Skeletal muscle satellite cell (primary cell): ENCODE measurements at regions not wholly inside any gene's neighbourhood (a gene's known extent, or its start where the extent isn't known, plus 50 kb on each side); places are given as distances from the start of the nearest gene placed in this dataset.
"Not testable (repeated sequence)": the region's sequence is repeated elsewhere in the genome, so short reads cannot be mapped to it uniquely, and the experiment has no call there.

Experiments
- H3K27me3 ChIP-seq: 2 replicates; pipeline ENCODE4 v1.7.0; 2013; ENCODE audit warnings: low read length; ENCODE audit not compliant: control insufficient read depth, insufficient read depth
- H3K36me3 ChIP-seq: 2 replicates; pipeline ENCODE4 v1.7.0; 2013; ENCODE audit warnings: mild to moderate bottlenecking, control low read depth, low read length; ENCODE audit not compliant: insufficient read depth
- H3K4me1 ChIP-seq: 2 replicates; pipeline ENCODE4 v1.7.0; 2013; ENCODE audit warnings: low read length; ENCODE audit not compliant: control insufficient read depth, insufficient read depth
- H3K4me2 ChIP-seq: 2 replicates; pipeline ENCODE4 v1.7.0; 2013; ENCODE audit warnings: mild to moderate bottlenecking, low read length
- H3K4me3 ChIP-seq: 2 replicates; pipeline ENCODE4 v1.7.0; 2013; ENCODE audit warnings: low read length
- H3K9ac ChIP-seq: 2 replicates; pipeline ENCODE4 v1.7.0; 2013; ENCODE audit warnings: mild to moderate bottlenecking, low read depth, low read length, moderate library complexity
- H3K9me3 ChIP-seq: replicated peaks from 2 replicates; pipeline ENCODE4 v1.7.0; 2013; ENCODE audit warnings: mild to moderate bottlenecking, control low read depth, low read length

DNA sequence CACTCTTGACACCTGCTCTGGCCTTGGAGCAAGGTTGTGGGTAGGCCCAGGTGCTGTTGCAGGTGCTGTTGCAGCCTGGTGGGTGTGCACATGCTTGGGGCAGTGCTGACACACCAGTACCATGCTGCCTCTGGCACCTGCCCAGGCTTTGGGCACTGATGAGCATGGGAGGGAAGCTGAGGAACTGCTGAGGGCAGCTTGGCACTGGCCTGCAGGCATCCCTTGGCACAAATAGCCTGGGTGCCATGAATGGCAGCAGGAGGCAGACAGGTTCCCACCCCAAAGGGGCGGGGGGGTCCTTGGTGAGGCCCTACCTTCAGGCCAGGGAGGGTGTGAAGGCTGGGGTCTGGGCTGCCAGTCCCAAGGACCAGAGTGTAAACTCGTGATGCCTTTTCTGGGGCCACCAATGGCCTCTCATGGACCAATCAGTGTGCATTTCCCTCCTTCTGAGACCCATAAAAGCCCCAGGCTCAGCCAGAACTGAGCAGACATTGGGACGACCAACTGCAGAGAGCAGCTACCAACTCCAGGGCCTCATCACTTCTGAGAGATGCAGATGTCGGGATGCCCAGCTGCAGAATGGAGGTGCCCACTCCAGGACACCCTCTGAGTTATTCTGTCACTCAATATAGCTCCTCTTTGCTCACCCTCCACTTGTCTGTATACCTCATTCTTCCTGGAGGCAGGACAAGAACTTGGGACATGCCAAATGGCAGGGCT lies 547.4 kb downstream of the ZWINT start:
- H3K4me3 ChIP-seq, result no peak overlapping the region
- H3K4me2 ChIP-seq, result no peak overlapping the region
- no peaks in the 10 kb centered on the region for H3K27me3 ChIP-seq
- no peaks in the 10 kb centered on the region for H3K4me1 ChIP-seq
- no peaks in the 10 kb centered on the region for H3K9me3 ChIP-seq
- no peak overlapping the region for H3K9ac ChIP-seq
- H3K36me3 ChIP-seq, result no peaks in the 10 kb centered on the region

DNA sequence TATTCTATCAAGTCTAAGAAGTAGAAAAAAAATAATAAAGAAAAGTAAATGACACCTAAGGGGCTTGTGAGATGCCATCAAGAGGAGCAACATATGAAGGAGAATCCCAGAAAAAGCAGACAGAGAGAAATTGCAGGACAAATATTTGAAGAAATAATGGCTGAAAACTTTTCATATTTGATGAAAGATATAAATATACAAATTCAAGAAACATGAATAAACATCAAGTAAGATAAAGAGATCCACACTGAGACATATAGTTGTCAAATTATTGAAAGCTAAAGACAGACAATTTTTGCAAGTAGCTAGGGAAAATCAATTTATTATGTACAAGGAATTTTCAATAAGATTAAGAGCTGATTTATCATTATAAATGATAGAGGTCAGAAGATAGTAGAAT lies 558.0 kb downstream of the ZWINT start:
- Histone ChIP-seq H3K4me2 (no peak overlapping the region), H3K9ac (no peak overlapping the region), H3K9me3 (no peaks in the 10 kb centered on the region), H3K4me1 (no peaks in the 10 kb centered on the region), H3K36me3 (no peaks in the 10 kb centered on the region), H3K27me3 (no peaks in the 10 kb centered on the region), H3K4me3 (no peak overlapping the region)

DNA sequence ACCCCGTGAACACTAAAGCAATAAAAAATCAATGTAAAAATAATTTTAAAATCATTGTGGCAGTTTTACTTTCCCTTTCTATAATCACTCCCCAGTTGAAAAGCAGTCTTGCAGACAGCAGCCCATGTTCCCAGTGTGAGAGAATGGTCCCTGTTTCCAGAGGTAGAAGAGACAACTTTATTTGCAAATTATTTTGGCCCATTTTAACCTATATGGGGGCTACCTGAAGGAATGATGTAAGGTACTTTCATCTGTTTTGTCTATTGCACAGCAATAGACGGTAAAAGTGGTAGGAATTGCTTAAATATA lies 559.8 kb downstream of the ZWINT start:
- Histone ChIP-seq H3K27me3 (no peaks in the 10 kb centered on the region), H3K4me1 (no peaks in the 10 kb centered on the region), H3K9me3 (no peaks in the 10 kb centered on the region), H3K4me3 (no peak overlapping the region), H3K9ac (no peak overlapping the region), H3K4me2 (no peak overlapping the region), H3K36me3 (no peaks in the 10 kb centered on the region)

DNA sequence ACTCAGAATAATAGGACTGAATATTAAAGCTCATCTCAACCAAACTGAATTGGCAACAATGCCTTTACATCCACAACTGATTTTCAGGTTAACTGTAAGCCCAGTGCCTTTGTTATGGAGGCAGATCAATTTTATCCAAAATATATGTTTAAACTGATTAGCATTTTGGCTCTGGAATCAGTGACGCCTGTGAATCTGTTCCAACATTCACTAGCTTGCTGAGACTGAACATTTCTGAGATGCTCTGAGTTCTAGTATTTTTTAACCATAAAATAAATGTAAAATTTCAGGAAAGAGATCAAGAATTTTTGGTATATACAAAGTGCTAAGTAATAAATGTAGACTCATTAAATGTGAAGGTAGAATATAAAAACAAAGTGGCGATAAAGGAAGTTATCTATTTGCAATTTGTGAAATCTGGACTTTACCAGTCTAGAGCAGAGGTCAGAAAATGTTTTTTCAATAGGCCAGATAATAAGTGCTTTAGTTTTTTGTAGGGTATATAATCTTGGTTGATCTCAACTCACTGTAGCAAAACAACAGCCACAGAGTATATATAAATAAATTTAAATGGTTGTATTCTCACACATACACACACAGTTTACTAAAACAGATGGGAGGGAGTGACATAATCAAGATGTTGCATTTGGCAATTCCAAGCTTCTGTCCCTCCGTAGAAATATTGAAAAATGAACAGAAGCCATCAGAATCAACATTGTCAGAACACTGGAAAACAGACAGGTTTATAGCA lies 560.3 kb downstream of the ZWINT start:
- Histone ChIP-seq H3K9me3 (no peaks in the 10 kb centered on the region), H3K27me3 (no peaks in the 10 kb centered on the region), H3K36me3 (no peaks in the 10 kb centered on the region), H3K9ac (no peak overlapping the region), H3K4me1 (no peaks in the 10 kb centered on the region), H3K4me3 (no peak overlapping the region), H3K4me2 (no peak overlapping the region)

DNA sequence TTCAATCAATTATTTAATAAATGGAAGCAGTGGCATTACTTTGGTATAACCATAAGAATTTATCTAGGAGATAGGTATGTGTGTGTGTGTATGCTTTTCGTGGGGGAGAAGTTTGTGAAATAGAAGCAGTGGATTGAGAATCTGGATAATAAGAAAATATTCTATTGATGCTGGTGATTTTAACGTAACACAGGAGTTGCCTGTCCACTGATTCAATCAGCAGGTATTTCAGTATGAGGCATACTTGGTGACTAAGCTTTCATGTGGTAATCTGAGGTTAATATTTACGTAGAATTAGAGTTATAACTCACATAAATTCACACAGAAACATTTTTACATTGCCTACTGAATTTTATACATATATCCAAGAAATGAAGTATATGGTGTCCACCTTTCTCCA lies 568.0 kb downstream of the ZWINT start:
- H3K27me3 ChIP-seq, result no peaks in the 10 kb centered on the region
- no peak overlapping the region for H3K9ac ChIP-seq
- H3K4me1 ChIP-seq, result no peaks in the 10 kb centered on the region
- no peaks in the 10 kb centered on the region for H3K9me3 ChIP-seq
- H3K4me2 ChIP-seq, result no peak overlapping the region
- H3K4me3 ChIP-seq, result no peak overlapping the region
- no peaks in the 10 kb centered on the region for H3K36me3 ChIP-seq

DNA sequence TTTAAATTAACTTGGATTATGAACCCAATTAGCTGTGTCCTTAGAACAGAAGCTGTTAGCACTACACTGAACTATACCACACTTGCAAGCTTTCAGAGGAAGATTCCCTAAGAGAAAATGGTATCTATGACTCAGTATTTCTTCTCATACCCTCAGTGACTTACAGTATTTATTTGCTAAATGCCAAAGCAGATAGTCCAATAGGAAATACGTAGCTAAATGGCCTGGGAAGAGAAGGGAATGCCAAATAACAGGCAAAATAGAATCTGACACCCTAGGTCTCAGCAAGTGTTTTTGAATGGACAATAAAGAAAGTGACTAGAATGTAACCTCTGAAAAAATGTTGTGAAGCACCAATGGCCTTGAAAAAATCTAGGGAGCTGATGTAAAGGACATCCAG lies 570.8 kb downstream of the ZWINT start:
- not testable (repeated sequence) for H3K9me3 ChIP-seq, H3K4me2 ChIP-seq, H3K27me3 ChIP-seq, H3K36me3 ChIP-seq, H3K4me3 ChIP-seq, H3K9ac ChIP-seq, H3K4me1 ChIP-seq

DNA sequence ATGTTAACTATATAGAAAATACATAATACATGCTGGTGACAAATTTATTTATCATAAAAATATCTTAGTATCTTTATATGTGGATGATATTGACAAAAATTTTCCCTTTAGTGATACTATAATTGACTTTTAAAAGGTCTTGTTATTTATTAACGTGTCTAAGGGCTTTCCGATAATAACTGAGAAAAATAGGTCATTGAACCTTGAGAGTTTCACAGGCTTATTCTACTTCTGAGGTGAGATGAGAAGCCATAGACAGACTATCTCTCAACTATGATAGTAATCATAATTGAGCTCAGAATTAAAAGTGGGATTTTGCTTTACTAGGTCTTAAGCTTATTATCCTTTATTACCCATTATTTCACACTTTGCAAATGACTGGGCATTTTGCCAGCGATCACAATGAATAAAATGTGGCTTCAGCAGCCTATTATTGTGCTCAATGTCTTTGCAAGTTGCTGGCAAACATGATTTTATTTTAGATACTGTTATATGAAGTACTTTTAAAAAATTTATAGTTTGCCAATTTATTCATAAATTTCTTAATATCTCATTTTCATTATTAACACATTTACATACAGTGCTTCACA lies 574.5 kb downstream of the ZWINT start:
- no peaks in the 10 kb centered on the region for H3K36me3 ChIP-seq
- H3K4me1 ChIP-seq, result no peaks in the 10 kb centered on the region
- H3K9me3 ChIP-seq, result no peaks in the 10 kb centered on the region
- no peak overlapping the region for H3K4me2 ChIP-seq
- H3K9ac ChIP-seq, result no peak overlapping the region
- no peak overlapping the region for H3K4me3 ChIP-seq
- H3K27me3 ChIP-seq, result no peaks in the 10 kb centered on the region

DNA sequence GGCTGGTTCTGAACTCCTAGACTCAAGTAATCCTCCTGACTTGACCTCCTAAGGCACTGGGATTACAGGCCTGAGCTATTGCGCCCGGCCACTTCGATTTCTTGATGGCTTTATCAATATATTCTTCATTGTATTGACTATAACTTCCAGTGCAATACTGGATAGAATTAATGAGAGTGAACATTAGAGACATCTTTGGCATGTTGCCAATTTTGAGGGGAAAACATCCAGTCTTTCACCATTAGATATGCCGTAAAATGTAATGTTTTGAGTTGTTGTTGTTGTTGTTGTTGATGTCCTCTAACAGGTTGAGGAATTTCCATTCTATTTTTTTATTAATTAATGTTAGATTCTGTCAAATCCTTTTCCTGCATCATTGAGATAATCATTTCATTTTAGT lies 578.9 kb downstream of the ZWINT start:
- H3K4me2 ChIP-seq, result no peak overlapping the region
- H3K36me3 ChIP-seq, result no peaks in the 10 kb centered on the region
- no peaks in the 10 kb centered on the region for H3K9me3 ChIP-seq
- H3K9ac ChIP-seq, result no peak overlapping the region
- no peaks in the 10 kb centered on the region for H3K27me3 ChIP-seq
- no peak overlapping the region for H3K4me3 ChIP-seq
- no peaks in the 10 kb centered on the region for H3K4me1 ChIP-seq

DNA sequence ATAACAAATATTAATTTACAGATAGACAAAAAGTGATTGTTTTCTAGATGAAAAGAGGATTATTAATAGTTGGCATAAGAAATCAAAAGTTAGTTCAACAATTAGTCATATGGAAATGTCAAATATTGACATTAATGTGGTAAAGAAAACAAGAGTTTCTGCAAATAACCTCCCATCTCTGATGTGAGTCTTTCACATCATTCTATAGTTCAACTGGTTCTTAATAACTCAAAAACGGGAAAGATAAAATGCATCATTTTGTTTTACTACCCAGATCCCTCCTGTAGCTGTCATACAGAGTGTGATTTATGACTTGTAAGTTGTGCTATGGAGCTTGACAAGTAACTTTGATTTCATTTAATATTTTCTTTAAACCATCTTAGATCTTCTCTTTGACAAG lies 594.8 kb downstream of the ZWINT start:
- Histone ChIP-seq H3K27me3 (no peaks in the 10 kb centered on the region), H3K9ac (no peak overlapping the region), H3K9me3 (no peaks in the 10 kb centered on the region), H3K4me1 (no peaks in the 10 kb centered on the region), H3K36me3 (no peaks in the 10 kb centered on the region), H3K4me2 (no peak overlapping the region), H3K4me3 (no peak overlapping the region)

DNA sequence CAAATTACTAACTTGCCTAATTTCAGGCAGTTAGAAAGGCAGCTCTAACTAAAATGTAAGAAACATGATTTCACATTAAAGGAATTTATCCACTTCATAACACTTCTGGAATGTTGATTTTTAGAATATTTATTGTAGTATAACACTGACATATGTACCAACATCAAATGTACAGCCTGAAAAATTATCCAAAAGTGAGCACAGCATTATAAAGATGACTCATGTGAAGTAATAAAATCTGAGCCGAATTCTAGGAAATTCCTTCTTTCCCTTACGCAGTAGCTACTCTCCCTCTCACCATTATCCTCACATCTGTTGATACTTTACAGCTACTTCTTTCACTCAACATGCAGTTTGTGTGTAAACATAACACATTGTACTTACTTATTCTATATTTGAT lies 610.6 kb downstream of the ZWINT start:
- no peak overlapping the region for H3K9ac ChIP-seq
- no peaks in the 10 kb centered on the region for H3K27me3 ChIP-seq
- H3K4me1 ChIP-seq, result no peaks in the 10 kb centered on the region
- H3K4me2 ChIP-seq, result no peak overlapping the region
- no peaks in the 10 kb centered on the region for H3K36me3 ChIP-seq
- H3K4me3 ChIP-seq, result no peak overlapping the region
- H3K9me3 ChIP-seq, result no peaks in the 10 kb centered on the region

DNA sequence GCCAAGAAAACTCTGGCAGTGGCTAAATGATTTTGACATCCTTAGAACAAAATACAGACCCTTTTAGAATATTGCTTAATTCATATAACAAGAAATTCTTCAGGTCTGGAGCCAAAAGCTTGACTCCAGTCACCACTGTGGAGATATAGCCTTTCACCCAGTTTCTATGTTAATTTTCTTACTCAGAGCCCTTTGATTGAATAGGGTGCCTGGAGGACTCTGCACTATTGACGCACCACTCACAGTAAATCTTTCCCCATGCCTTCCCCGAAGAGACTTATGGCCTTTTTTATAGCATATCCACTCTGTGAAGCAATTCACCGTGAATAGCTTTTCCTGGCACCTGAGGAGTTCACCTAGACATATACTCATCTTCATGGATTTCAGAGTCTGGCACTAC lies 613.8 kb downstream of the ZWINT start:
- Histone ChIP-seq H3K36me3 (no peaks in the 10 kb centered on the region), H3K9me3 (no peaks in the 10 kb centered on the region), H3K4me3 (no peak overlapping the region), H3K4me1 (no peaks in the 10 kb centered on the region), H3K27me3 (no peaks in the 10 kb centered on the region), H3K4me2 (no peak overlapping the region), H3K9ac (no peak overlapping the region)

DNA sequence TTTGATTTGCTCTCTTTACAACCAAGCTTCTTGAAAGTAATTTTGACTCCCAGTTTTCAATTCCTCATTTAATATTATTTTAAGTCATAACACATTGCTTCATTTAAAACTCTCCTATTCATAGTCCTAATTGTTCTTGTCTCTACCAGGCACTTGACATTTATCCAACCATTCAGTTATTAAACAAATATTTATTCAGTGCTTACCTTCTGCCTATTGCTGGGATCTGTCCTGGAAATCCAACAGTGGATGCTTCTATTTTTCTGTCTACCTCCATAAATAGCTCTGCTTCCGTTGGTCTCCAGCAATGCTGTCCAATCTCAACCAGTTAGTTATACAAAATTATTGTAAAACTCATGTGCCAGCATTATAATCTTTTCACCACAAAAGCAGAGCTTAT lies 615.1 kb downstream of the ZWINT start:
- Histone ChIP-seq H3K4me3 (no peak overlapping the region), H3K4me1 (no peaks in the 10 kb centered on the region), H3K9me3 (no peaks in the 10 kb centered on the region), H3K36me3 (no peaks in the 10 kb centered on the region), H3K9ac (no peak overlapping the region), H3K4me2 (no peak overlapping the region), H3K27me3 (no peaks in the 10 kb centered on the region)
